ENCODE measurements at regions not wholly inside any gene's neighbourhood (a gene's known extent, or its start where the extent isn't known, plus 50 kb on each side); places are given as distances from the start of the nearest gene placed in this dataset.

DNA sequence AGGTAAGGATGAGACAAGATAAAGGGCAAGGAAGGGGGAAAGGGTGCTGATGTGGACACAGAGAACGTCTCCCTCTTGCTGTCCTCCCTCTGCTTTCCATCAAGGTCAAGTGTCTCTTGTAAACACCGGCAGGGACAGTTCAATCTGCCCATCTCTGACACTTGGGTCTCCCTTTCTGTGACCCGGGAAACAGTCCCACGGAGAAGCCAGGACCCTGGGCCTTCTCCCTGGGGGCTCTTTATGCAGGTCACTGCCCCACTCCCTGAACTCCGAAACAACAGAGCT, 254.3 kb downstream of the LTN1 start:
- TF ChIP-seq, protein P1, sequence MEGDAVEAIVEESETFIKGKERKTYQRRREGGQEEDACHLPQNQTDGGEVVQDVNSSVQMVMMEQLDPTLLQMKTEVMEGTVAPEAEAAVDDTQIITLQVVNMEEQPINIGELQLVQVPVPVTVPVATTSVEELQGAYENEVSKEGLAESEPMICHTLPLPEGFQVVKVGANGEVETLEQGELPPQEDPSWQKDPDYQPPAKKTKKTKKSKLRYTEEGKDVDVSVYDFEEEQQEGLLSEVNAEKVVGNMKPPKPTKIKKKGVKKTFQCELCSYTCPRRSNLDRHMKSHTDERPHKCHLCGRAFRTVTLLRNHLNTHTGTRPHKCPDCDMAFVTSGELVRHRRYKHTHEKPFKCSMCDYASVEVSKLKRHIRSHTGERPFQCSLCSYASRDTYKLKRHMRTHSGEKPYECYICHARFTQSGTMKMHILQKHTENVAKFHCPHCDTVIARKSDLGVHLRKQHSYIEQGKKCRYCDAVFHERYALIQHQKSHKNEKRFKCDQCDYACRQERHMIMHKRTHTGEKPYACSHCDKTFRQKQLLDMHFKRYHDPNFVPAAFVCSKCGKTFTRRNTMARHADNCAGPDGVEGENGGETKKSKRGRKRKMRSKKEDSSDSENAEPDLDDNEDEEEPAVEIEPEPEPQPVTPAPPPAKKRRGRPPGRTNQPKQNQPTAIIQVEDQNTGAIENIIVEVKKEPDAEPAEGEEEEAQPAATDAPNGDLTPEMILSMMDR (IDR thresholded peaks at IDR 0.05) = no peak
- TF ChIP-seq POLR2A (IDR thresholded peaks at IDR 0.05) = no peak
- no peak for TF ChIP-seq POLR2AphosphoS5 (IDR thresholded peaks at IDR 0.05; ENCODE audit: insufficient read depth in 1 of 2, low read depth in 1 of 2)

Measured in vagina (tissue), 2 donors.